Activated gamma-delta T cell treated with anti-CD3 and anti-CD28 coated beads, Interleukin-2, amount 50 U/mL, for 16 hours (primary cell): ENCODE measurements at regions not wholly inside any gene's neighbourhood (a gene's known extent, or its start where the extent isn't known, plus 50 kb on each side); places are given as distances from the start of the nearest gene placed in this dataset.

Experiments
- DNase-seq: peaks from one replicate; pipeline ENCODE4 v3.0.0-alpha.2; 2020; ENCODE audit warnings: low read depth

GRCh38 chr2:6417050-6417449 lies 448.7 kb downstream of the CMPK2 start:
- DNase-seq, result no peak

GRCh38 chr2:6418291-6418690 lies 447.4 kb downstream of the CMPK2 start:
- no peak for DNase-seq

GRCh38 chr2:6421138-6421730 lies 444.5 kb downstream of the CMPK2 start:
- DNase-seq, result no peak

GRCh38 chr2:6421888-6422287 lies 443.8 kb downstream of the CMPK2 start:
- no peak for DNase-seq

GRCh38 chr2:6423157-6423556 lies 442.6 kb downstream of the CMPK2 start:
- DNase-seq, result no peak

GRCh38 chr2:6423944-6424343 lies 441.8 kb downstream of the CMPK2 start:
- DNase-seq, result no peak

GRCh38 chr2:6425032-6425431 lies 440.7 kb downstream of the CMPK2 start:
- DNase-seq, result no peak

- DNase-seq, result no peak
Measured at GRCh38 chr2:6429210-6429986, 436.3 kb downstream of the CMPK2 start.

GRCh38 chr2:6434438-6434837 lies 431.3 kb downstream of the CMPK2 start:
- no peak for DNase-seq

GRCh38 chr2:6441800-6442199 lies 423.9 kb downstream of the CMPK2 start:
- DNase-seq, result no peak

- DNase-seq, result no peak
Measured at GRCh38 chr2:6442252-6442985, 423.3 kb downstream of the CMPK2 start.

GRCh38 chr2:6443061-6443823 lies 422.5 kb downstream of the CMPK2 start:
- DNase-seq, result no peak

GRCh38 chr2:6444514-6444913 lies 421.2 kb downstream of the CMPK2 start:
- no peak for DNase-seq

- DNase-seq, result no peak
Measured at GRCh38 chr2:6445156-6445555, 420.6 kb downstream of the CMPK2 start.

GRCh38 chr2:6446938-6447608 lies 418.6 kb downstream of the CMPK2 start:
- no peak for DNase-seq

GRCh38 chr2:6448893-6449292 lies 416.8 kb downstream of the CMPK2 start:
- no peak for DNase-seq

GRCh38 chr2:6449343-6449742 lies 416.4 kb downstream of the CMPK2 start:
- no peak for DNase-seq

GRCh38 chr2:6452702-6453481 lies 412.8 kb downstream of the CMPK2 start:
- no peak for DNase-seq

- DNase-seq, result no peak
Measured at GRCh38 chr2:6454286-6454990, 411.3 kb downstream of the CMPK2 start.

- DNase-seq, result no peak
Measured at GRCh38 chr2:6459138-6459537, 406.6 kb downstream of the CMPK2 start.
